NOMO-1 (cell line): ENCODE measurements at regions not wholly inside any gene's neighbourhood (a gene's known extent, or its start where the extent isn't known, plus 50 kb on each side); places are given as distances from the start of the nearest gene placed in this dataset.

ENCODE experiments used
- DNase-seq, 2 experiments: peaks; one replicate each; lab custom pipeline; 2025; ENCODE audit not compliant: unreplicated experiment in 2 of 2; lab: John Stamatoyannopoulos, UW

GRCh38 chr5:174607916-174608315 lies 116.5 kb upstream of the MSX2 start:
- no peak for DNase-seq

- DNase-seq = peak; percentile 71 to 83
These were observed 115.7 kb upstream of the MSX2 start for GRCh38 chr5:174608631-174609097.

- no peak for DNase-seq
These were observed 115.3 kb upstream of the MSX2 start for GRCh38 chr5:174609116-174609515.

- DNase-seq = no peak
These were observed 113.4 kb upstream of the MSX2 start for GRCh38 chr5:174610968-174611367.

- no peak for DNase-seq
These were observed 111.7 kb upstream of the MSX2 start for GRCh38 chr5:174612686-174613085.

GRCh38 chr5:174614500-174615135 lies 109.8 kb upstream of the MSX2 start:
- DNase-seq = no peak

GRCh38 chr5:174616036-174616435 lies 108.3 kb upstream of the MSX2 start:
- no peak for DNase-seq

- DNase-seq = no peak
These were observed 107.1 kb upstream of the MSX2 start for GRCh38 chr5:174617285-174617684.

GRCh38 chr5:174617910-174618309 lies 106.5 kb upstream of the MSX2 start:
- DNase-seq = no peak

- no peak for DNase-seq
These were observed 105.8 kb upstream of the MSX2 start for GRCh38 chr5:174618589-174618988.

- DNase-seq = no peak
These were observed 102.3 kb upstream of the MSX2 start for GRCh38 chr5:174622067-174622466.

GRCh38 chr5:174623018-174623417 lies 101.4 kb upstream of the MSX2 start:
- no peak for DNase-seq

- DNase-seq = no peak
These were observed 100.9 kb upstream of the MSX2 start for GRCh38 chr5:174623433-174624019.

- DNase-seq = peak in 1 of 2 experiments; percentile 9
These were observed 99.5 kb upstream of the MSX2 start for GRCh38 chr5:174624733-174625522.

- no peak for DNase-seq
These were observed 98.6 kb upstream of the MSX2 start for GRCh38 chr5:174625591-174626350.

GRCh38 chr5:174626369-174626920 lies 97.9 kb upstream of the MSX2 start:
- DNase-seq = no peak

- DNase-seq = no peak
These were observed 88.3 kb upstream of the MSX2 start for GRCh38 chr5:174636094-174636493.

GRCh38 chr5:174642816-174643405 lies 81.5 kb upstream of the MSX2 start:
- no peak for DNase-seq

GRCh38 chr5:174644436-174644835 lies 79.9 kb upstream of the MSX2 start:
- DNase-seq = no peak

GRCh38 chr5:174644923-174645322 lies 79.5 kb upstream of the MSX2 start:
- no peak for DNase-seq
